ENCODE measurements at regions not wholly inside any gene's neighbourhood (a gene's known extent, or its start where the extent isn't known, plus 50 kb on each side); places are given as distances from the start of the nearest gene placed in this dataset.

- no peaks in the 10 kb centered on the region for H3K27me3 ChIP-seq (ENCODE audit: insufficient read depth, low read depth)
- H3K9me2 ChIP-seq (ENCODE audit: insufficient read depth): no peaks in the 10 kb centered on the region
- ChIA-PET CTCF (no interaction called here), POLR2A (ENCODE audit: unreplicated experiment) (no interaction called here)
- no TSS peak for BruUV-seq (replicated peaks)
- no peaks in the 10 kb centered on the region for H3K9me3 ChIP-seq (ENCODE audit: insufficient read depth, low read depth)
- intact Hi-C loops (cut with micrococcal nuclease; ENCODE audit: unreplicated experiment): no loop called here
- H2AFZ ChIP-seq: no peak overlapping the region
- DNase-seq: no peak
- H3K4me1 ChIP-seq (replicated peaks; ENCODE audit: insufficient read depth): no peaks in the 10 kb centered on the region
- H3K27ac ChIP-seq: no peak overlapping the region
- no peaks in the 10 kb centered on the region for H3F3A ChIP-seq (ENCODE audit: insufficient read depth, low read depth)
- H3K4me2 ChIP-seq: no peak overlapping the region
- no peaks in the 10 kb centered on the region for H4K20me1 ChIP-seq (ENCODE audit: insufficient read depth)
- H3K4me3 ChIP-seq: no peak overlapping the region
- H3K36me3 ChIP-seq (ENCODE audit: low read depth): no peaks in the 10 kb centered on the region
- TF ChIP-seq CTCF (conservative IDR thresholded peaks at IDR 0.05) (no peak), EZH2 (IDR thresholded peaks at IDR 0.05; ENCODE audit: low read depth) (no peak)
- no peaks in the 10 kb centered on the region for H3K79me2 ChIP-seq (ENCODE audit: low read depth)
Observed at GRCh38 chr14:86311151-86311550, 781.2 kb downstream of the FLRT2 start.

- H3K27me3 ChIP-seq (ENCODE audit: insufficient read depth, low read depth): no peaks in the 10 kb centered on the region
- H3K9me3 ChIP-seq (ENCODE audit: insufficient read depth, low read depth): no peaks in the 10 kb centered on the region
- no peaks in the 10 kb centered on the region for H3K79me2 ChIP-seq (ENCODE audit: low read depth)
- H3K4me3 ChIP-seq: no peak overlapping the region
- H3F3A ChIP-seq (ENCODE audit: insufficient read depth, low read depth): no peaks in the 10 kb centered on the region
- BruUV-seq (replicated peaks): no TSS peak
- H4K20me1 ChIP-seq (ENCODE audit: insufficient read depth): no peaks in the 10 kb centered on the region
- H3K27ac ChIP-seq: no peak overlapping the region
- no peak for DNase-seq
- intact Hi-C loops (cut with micrococcal nuclease; ENCODE audit: unreplicated experiment): no loop called here
- no peak overlapping the region for H2AFZ ChIP-seq
- H3K9me2 ChIP-seq (ENCODE audit: insufficient read depth): no peaks in the 10 kb centered on the region
- TF ChIP-seq CTCF (conservative IDR thresholded peaks at IDR 0.05) (no peak), EZH2 (IDR thresholded peaks at IDR 0.05; ENCODE audit: low read depth) (no peak)
- ChIA-PET CTCF (no interaction called here), POLR2A (ENCODE audit: unreplicated experiment) (no interaction called here)
- no peaks in the 10 kb centered on the region for H3K4me1 ChIP-seq (replicated peaks; ENCODE audit: insufficient read depth)
- no peaks in the 10 kb centered on the region for H3K36me3 ChIP-seq (ENCODE audit: low read depth)
- H3K4me2 ChIP-seq: no peak overlapping the region
Observed at GRCh38 chr14:86310611-86311010, 780.7 kb downstream of the FLRT2 start.

- H3K9me2 ChIP-seq (ENCODE audit: insufficient read depth): no peaks in the 10 kb centered on the region
- no peak for TF ChIP-seq EZH2 (IDR thresholded peaks at IDR 0.05; ENCODE audit: low read depth)
- no peak for TF ChIP-seq CTCF (conservative IDR thresholded peaks at IDR 0.05)
- ChIA-PET POLR2A (ENCODE audit: unreplicated experiment) (no interaction called here), CTCF (no interaction called here)
- no peaks in the 10 kb centered on the region for H3K79me2 ChIP-seq (ENCODE audit: low read depth)
- no peaks in the 10 kb centered on the region for H3F3A ChIP-seq (ENCODE audit: insufficient read depth, low read depth)
- H2AFZ ChIP-seq: no peak overlapping the region
- no peaks in the 10 kb centered on the region for H4K20me1 ChIP-seq (ENCODE audit: insufficient read depth)
- no peaks in the 10 kb centered on the region for H3K27me3 ChIP-seq (ENCODE audit: insufficient read depth, low read depth)
- H3K4me2 ChIP-seq: no peak overlapping the region
- no peaks in the 10 kb centered on the region for H3K9me3 ChIP-seq (ENCODE audit: insufficient read depth, low read depth)
- BruUV-seq (replicated peaks): no TSS peak
- no peak overlapping the region for H3K4me3 ChIP-seq
- no peaks in the 10 kb centered on the region for H3K4me1 ChIP-seq (replicated peaks; ENCODE audit: insufficient read depth)
- no peak overlapping the region for H3K27ac ChIP-seq
- H3K36me3 ChIP-seq (ENCODE audit: low read depth): no peaks in the 10 kb centered on the region
- no peak for DNase-seq
- intact Hi-C loops (cut with micrococcal nuclease; ENCODE audit: unreplicated experiment): no loop called here
Observed at GRCh38 chr14:86310148-86310547, 780.2 kb downstream of the FLRT2 start.

Measured in PC-9 (cell line).